Left lobe of liver (tissue), 2 donors: ENCODE measurements at regions not wholly inside any gene's neighbourhood (a gene's known extent, or its start where the extent isn't known, plus 50 kb on each side); places are given as distances from the start of the nearest gene placed in this dataset.

Experiments
- ATAC-seq: fragments of 200-7000 bp; cut with Tn5 transposase; one replicate; pipeline ENCODE4 v1.9.1; 2020; ENCODE audit warnings: mild to moderate bottlenecking, moderate library complexity
- DNase-seq: peaks from one replicate; pipeline ENCODE4 v3.0.0-alpha.2; 2020; ENCODE audit warnings: low spot score
- donor health status: DM: no; HTN: no; CAD: no; lungs with moderate emphysema.
- donor health status: DM: no; HTN: yes; CAD: no.

- DNase-seq = no peak
These were observed 356.3 kb upstream of the HSF2 start for GRCh38 chr6:122042960-122043735.

DNA sequence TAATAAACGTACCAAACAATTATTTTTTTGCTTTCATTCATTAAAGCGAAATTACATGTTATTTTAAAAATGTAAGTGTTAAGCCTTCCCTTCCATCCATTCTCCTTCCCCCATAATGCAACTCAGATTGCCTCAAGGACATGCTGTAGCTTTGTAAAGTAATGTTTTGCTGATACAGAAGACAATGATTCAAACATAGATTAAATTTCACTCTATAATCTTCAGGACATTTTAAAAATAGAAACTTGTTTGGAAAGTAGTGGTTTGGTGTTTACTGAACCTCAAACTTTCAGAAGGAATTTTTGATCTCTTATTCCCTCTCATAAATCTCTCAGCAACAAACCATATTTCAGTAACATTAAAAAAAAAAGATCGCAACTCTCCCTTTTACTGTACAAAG lies 350.9 kb upstream of the HSF2 start:
- no peak for ATAC-seq
- no peak for DNase-seq

More at GRCh38 chr6:122042960-122043735, 356.3 kb upstream of the HSF2 start:
- no peak for ATAC-seq

DNA sequence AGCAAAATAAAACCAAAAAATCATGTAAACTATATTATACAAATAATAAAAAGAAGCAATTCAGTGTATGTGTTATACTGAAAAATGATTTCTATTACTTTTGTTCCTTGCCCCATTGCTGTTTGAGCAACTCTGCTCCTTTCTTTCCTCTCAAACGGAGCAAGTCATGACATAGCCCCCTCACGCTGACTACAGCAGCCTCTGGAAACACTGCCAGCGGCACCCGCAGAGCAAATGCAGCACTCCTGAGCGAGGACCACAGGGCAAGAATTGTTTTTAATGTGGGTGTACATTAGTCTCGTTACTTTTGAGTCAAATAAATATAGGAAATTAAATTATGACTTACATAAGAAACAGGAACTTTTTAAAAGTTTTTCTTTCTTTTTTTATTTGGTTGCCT lies 350.1 kb upstream of the HSF2 start:
- ATAC-seq (no peak), DNase-seq (no peak)

DNA sequence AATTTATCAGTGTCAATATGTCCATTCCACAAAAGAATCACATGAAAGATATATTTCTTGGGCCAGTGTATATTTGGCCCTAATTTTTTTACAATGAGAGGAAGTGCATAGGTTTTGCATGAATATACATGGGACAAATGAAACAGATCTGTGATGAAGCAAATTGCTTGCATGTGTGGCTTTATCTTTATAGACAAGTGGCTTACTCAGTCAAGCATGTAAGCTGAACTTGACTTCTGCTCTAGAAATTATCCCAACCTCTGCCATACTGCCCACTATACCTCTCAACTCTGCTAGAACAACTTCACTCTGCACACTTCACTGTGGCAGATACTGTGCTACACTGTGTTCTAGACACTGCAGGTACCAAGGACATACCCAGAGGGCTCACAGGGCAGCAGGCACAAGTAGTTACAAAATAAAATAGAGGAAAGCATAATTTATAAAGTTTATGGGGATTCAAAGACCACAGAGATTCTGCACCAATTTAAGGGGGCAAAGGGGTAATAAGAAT lies 349.2 kb upstream of the HSF2 start:
- no peak for ATAC-seq

DNA sequence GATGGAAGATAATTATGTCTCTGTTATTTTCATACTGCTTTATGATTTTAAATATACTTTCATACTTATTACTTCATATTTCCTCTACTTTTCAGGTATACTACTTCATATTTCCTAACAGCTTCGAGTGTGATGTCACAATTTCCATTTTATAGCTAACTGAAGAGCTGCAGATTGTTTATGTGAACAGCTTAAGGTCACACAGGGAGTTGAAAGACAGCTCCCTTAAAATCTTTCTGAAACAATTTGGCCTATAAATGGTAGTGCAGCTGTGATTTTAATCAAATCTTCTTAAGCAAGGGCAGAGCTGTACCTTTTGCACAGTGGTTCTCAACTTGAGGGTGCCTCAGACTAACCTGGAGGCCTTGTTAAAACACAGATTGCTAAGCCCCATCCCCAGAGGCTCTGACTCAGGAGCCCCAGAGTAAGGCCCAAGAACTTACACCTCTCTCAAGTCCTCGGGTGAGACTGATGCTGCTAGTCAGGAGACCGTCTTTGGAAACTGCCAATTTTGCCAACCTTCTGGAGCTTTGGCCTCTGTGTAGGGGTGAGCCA lies 347.0 kb upstream of the HSF2 start:
- no peak for ATAC-seq
- no peak for DNase-seq

More for the DNA sequence above, 349.2 kb upstream of the HSF2 start:
- no peak for DNase-seq

- DNase-seq = no peak
These were observed 339.5 kb upstream of the HSF2 start for GRCh38 chr6:122059918-122060317.

GRCh38 chr6:122061855-122062254 lies 337.6 kb upstream of the HSF2 start:
- no peak for ATAC-seq
- DNase-seq = no peak

More at GRCh38 chr6:122059918-122060317, 339.5 kb upstream of the HSF2 start:
- ATAC-seq = no peak

- ATAC-seq = no peak
- DNase-seq = no peak
These were observed 336.4 kb upstream of the HSF2 start for GRCh38 chr6:122063076-122063475.

DNA sequence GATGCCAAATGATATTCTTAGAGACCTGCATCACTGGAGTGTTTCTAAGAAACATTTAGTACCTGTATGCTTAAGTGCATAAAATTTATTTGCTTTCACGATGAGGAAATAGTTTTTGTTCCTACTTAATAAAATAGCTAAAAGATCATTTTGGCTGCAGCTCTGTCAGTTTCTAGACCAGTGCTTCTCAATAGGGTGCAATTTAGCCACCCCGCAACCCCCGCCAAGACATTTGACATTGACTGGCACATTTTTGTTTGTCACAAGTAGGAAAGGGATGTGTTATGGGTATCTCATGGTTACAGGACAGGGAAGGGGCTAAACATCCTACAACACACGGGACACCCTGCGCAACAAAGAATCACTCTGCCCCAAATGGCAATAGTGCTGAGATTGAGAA lies 335.7 kb upstream of the HSF2 start:
- no peak for ATAC-seq
- DNase-seq = no peak

DNA sequence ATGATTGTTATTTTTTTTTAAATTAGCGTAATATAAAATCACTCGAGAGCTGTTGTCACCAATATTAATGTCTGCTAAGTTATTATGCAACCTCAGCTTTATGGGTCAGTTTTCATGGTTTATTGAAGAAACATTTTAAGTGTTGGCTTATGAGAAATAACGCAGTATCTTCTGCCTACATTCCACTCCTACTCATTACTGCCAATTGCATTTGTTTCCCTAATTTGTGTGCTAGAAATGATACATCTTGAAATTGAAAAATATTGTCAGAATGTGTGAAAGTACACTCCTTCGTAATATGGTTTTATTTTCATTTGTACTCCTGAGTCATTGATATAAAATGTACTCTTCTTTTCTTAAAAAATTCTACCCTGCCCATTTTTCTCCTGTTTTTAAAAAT lies 333.3 kb upstream of the HSF2 start:
- DNase-seq (no peak), ATAC-seq (no peak)

- DNase-seq (no peak), ATAC-seq (no peak)
These were observed 331.1 kb upstream of the HSF2 start for GRCh38 chr6:122068291-122068769.

DNA sequence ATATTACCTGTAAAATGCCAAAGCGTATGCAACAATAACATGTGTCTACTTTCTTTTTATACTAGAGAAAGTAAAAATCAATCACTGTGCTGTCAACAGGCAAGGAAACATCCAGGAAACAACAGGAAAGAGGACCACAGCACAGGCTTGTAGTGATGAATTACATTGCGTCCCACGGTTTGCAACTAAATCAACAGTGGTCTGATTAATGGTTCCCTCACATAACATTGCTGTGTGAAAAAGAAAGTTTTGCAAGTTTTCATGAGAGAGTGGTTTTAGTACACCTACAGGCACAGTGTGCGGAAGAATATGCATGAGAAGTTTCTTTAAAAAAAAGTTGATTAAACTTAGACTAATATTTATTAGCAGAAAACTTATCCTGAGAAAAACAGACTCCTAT lies 329.5 kb upstream of the HSF2 start:
- DNase-seq = no peak
- no peak for ATAC-seq

GRCh38 chr6:122072014-122072647 lies 327.3 kb upstream of the HSF2 start:
- no peak for ATAC-seq
- DNase-seq = no peak

- no peak for DNase-seq
- ATAC-seq = no peak
These were observed 324.2 kb upstream of the HSF2 start for GRCh38 chr6:122075084-122075838.

DNA sequence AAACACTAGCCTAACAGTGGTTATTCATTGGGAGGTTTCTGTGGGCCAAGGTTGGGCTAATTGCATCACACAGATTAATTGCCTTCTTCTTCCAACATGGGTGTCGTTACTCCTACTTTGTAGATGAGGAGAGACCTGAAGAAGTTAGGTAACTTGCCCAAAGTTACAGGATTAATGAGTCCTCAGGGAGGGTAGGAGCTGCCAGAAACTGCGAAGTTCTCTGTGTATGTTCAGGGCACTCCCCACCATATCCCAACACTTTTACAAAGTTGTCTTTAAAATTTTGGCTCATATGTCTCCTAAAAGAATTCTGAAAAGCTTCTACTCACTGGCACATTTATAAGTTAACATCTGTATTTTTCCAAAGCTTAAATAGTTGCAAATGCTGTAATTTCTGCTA lies 323.5 kb upstream of the HSF2 start:
- no peak for ATAC-seq
- no peak for DNase-seq

- ATAC-seq = no peak
These were observed 321.8 kb upstream of the HSF2 start for GRCh38 chr6:122077603-122078002.

GRCh38 chr6:122078481-122078880 lies 321.0 kb upstream of the HSF2 start:
- ATAC-seq = no peak
- no peak for DNase-seq

More at GRCh38 chr6:122077603-122078002, 321.8 kb upstream of the HSF2 start:
- DNase-seq = no peak

GRCh38 chr6:122079916-122080315 lies 319.5 kb upstream of the HSF2 start:
- DNase-seq (no peak), ATAC-seq (no peak)

DNA sequence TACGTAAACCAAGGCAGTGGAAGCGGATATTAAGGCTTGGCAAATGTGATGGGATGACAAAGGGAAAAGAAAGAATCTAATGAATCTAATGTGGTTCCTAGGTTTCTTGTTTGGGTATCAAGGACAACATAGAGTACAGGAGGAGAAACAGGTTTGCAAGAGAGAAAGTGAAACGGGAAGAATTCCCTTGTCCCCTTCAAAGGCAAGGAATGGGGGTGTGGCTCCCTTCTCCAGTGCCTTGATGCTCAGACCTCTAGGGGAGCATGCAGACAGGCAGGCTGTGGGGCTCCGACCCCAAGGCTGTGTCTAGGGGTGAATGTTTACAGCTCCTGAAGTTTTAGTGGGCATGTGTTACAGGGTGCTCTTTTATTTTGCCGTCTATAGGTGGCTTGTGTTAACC lies 317.5 kb upstream of the HSF2 start:
- ATAC-seq (no peak), DNase-seq (no peak)

DNA sequence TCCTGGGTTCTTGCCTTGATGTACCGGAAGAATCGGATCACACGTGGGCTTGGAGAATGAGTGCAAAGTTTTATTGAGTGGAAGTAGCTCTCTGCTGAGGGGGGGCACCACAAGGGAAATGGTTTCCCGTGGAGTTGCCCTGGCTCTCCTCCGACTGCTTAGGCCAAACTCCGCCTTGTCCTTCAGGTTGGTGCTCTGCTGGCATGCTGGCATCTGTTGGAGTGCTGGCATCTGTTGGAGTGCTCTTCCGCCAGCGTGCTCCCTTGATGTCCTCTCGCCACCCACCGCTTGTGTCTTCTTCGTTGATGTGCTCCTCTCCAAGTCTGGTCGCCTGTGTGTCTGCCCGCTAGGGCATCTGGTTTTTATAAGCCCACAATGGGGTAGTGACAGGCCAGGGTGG lies 317.1 kb upstream of the HSF2 start:
- ATAC-seq = no peak
- no peak for DNase-seq

- ATAC-seq (no peak), DNase-seq (no peak)
These were observed 307.1 kb upstream of the HSF2 start for GRCh38 chr6:122092366-122092765.
